IMR-90 (cell line): ENCODE measurements at regions not wholly inside any gene's neighbourhood (a gene's known extent, or its start where the extent isn't known, plus 50 kb on each side); places are given as distances from the start of the nearest gene placed in this dataset.

ENCODE experiments used
- ATAC-seq: fragments of 200-7000 bp; cut with Tn5 transposase; 2 replicates; pipeline ENCODE4 v1.9.1; 2020; ENCODE audit warnings: low read depth, mild to moderate bottlenecking, moderate library complexity
- BruUV-seq: library from RNA; stranded (reverse); fragments of 400-500 nt; replicated peaks from 2 replicates; lab custom pipeline; 2021; lab: Mats Ljungman, UMichigan
- CTCF ChIA-PET: fragments of 300-600 bp; formaldehyde crosslinking; extraction: SDS; loops from one replicate; lab custom pipeline; 2021; ENCODE audit warnings: antibody characterized with exemption; lab: Yijun Ruan, JAX
- POLR2A ChIA-PET: fragments of 300-600 bp; sonication (Branson Sonifier 250); formaldehyde crosslinking; loops from one replicate; lab custom pipeline; 2022; ENCODE audit warnings: antibody characterized with exemption; ENCODE audit not compliant: unreplicated experiment; lab: Charles Lee
- DNase-seq: peaks from one replicate; pipeline ENCODE4 v3.0.0; 2013
- H2AFZ ChIP-seq: replicated peaks from 2 replicates; pipeline ENCODE3; 2013; ENCODE audit warnings: low read length, mild to moderate bottlenecking; ENCODE audit not compliant: poor library complexity
- H2AK5ac ChIP-seq: 2 replicates; pipeline ENCODE4 v1.6.1; 2013; ENCODE audit warnings: low read depth, low read length, inconsistent platforms
- H2AK9ac ChIP-seq: replicated peaks from 2 replicates; pipeline ENCODE3; 2013; ENCODE audit warnings: mild to moderate bottlenecking, low read depth, low read length, moderate library complexity; ENCODE audit not compliant: poor library complexity
- H2BK120ac ChIP-seq: 2 replicates; pipeline ENCODE4 v1.6.1; 2013; ENCODE audit warnings: low read depth, low read length, inconsistent platforms
- H2BK15ac ChIP-seq: 3 replicates; pipeline ENCODE4 v1.6.1; 2013; ENCODE audit warnings: low read depth, low read length, inconsistent platforms
- H2BK20ac ChIP-seq: 2 replicates; pipeline ENCODE4 v1.6.1; 2013; ENCODE audit warnings: low read depth, mild to moderate bottlenecking, inconsistent platforms, low read length, moderate library complexity
- H2BK5ac ChIP-seq: 2 replicates; pipeline ENCODE4 v1.6.1; 2013; ENCODE audit warnings: mild to moderate bottlenecking, low read depth, low read length, inconsistent platforms; ENCODE audit not compliant: poor library complexity, severe bottlenecking
- H3K14ac ChIP-seq: replicated peaks from 2 replicates; pipeline ENCODE4 v1.6.1; 2013; ENCODE audit warnings: low read depth, low read length, inconsistent platforms
- H3K18ac ChIP-seq: 2 replicates; pipeline ENCODE4 v1.6.1; 2013; ENCODE audit warnings: low read depth, low read length, control low read depth
- H3K23ac ChIP-seq: 2 replicates; pipeline ENCODE4 v1.6.1; 2013; ENCODE audit warnings: low read depth, low read length, inconsistent platforms
- H3K27ac ChIP-seq: 2 replicates; pipeline ENCODE4 v1.5.1; 2013; ENCODE audit warnings: mild to moderate bottlenecking, control low read depth, low read length; ENCODE audit not compliant: insufficient read depth
- H3K27me3 ChIP-seq: 2 replicates; pipeline ENCODE4 v1.6.1; 2013; ENCODE audit warnings: low read length; ENCODE audit not compliant: control insufficient read depth, insufficient read depth
- H3K36me3 ChIP-seq: 2 replicates; pipeline ENCODE4 v1.6.1; 2013; ENCODE audit warnings: low read length, mixed read lengths; ENCODE audit not compliant: control insufficient read depth, insufficient read depth
- H3K4ac ChIP-seq: 2 replicates; pipeline ENCODE4 v1.6.1; 2013; ENCODE audit warnings: low read depth, low read length, inconsistent platforms
- H3K4me1 ChIP-seq: 2 replicates; pipeline ENCODE4 v1.6.1; 2013; ENCODE audit warnings: low read length, mixed read lengths; ENCODE audit not compliant: control insufficient read depth, insufficient read depth
- H3K4me2 ChIP-seq: 2 replicates; pipeline ENCODE4 v1.6.1; 2013; ENCODE audit warnings: low read depth, mild to moderate bottlenecking, control low read depth, low read length, moderate library complexity
- H3K4me3 ChIP-seq: 2 replicates; pipeline ENCODE4 v1.5.1; 2013; ENCODE audit warnings: low read depth, mild to moderate bottlenecking, control low read depth, low read length, moderate library complexity; ENCODE audit not compliant: insufficient read depth
- H3K56ac ChIP-seq: 2 replicates; pipeline ENCODE4 v1.6.1; 2013; ENCODE audit warnings: low read length, inconsistent platforms; ENCODE audit not compliant: insufficient read depth; ENCODE audit errors: extremely low read depth
- H3K79me1 ChIP-seq, 2 experiments: 2 replicates each; pipeline ENCODE4 v1.6.1; 2013; ENCODE audit warnings: low read length in 2 of 2, inconsistent platforms in 1 of 2, low read depth in 1 of 2
- H3K9ac ChIP-seq: 2 replicates; pipeline ENCODE4 v1.6.1; 2013; ENCODE audit warnings: low read depth, low read length, control low read depth
- H3K9me1 ChIP-seq: 2 replicates; pipeline ENCODE4 v1.6.1; 2013; ENCODE audit warnings: low read length, inconsistent platforms; ENCODE audit not compliant: insufficient read depth
- H3K9me3 ChIP-seq: 2 replicates; pipeline ENCODE4 v1.6.1; 2013; ENCODE audit warnings: low read length; ENCODE audit not compliant: control insufficient read depth, insufficient read depth
- H4K20me1 ChIP-seq: 2 replicates; pipeline ENCODE4 v1.6.1; 2013; ENCODE audit warnings: low read length, inconsistent platforms; ENCODE audit not compliant: insufficient read depth
- H4K5ac ChIP-seq: 2 replicates; pipeline ENCODE4 v1.6.1; 2013; ENCODE audit warnings: mild to moderate bottlenecking, low read depth, low read length, control low read depth
- H4K8ac ChIP-seq, 2 experiments: 2 replicates each; pipeline ENCODE4 v1.6.1; 2013; ENCODE audit warnings: low read depth in 2 of 2, low read length in 2 of 2, control low read depth in 1 of 2, inconsistent platforms in 1 of 2
- H4K91ac ChIP-seq: 2 replicates; pipeline ENCODE4 v1.6.1; 2013; ENCODE audit warnings: low read depth, low read length, inconsistent platforms; ENCODE audit not compliant: insufficient read depth
- BHLHE40 ChIP-seq: fragments of 150-350 bp; IDR thresholded peaks from 2 replicates; pipeline ENCODE4 v1.6.1; 2016; ENCODE audit warnings: mild to moderate bottlenecking, low read depth, low read length
- CHD1 ChIP-seq: IDR thresholded peaks from 2 replicates; pipeline ENCODE4 v1.6.1; 2012; ENCODE audit warnings: low read depth, low read length, improper control_type of control experiment
- FOS ChIP-seq: fragments of 150-350 bp; IDR thresholded peaks from 2 replicates; pipeline ENCODE4 v1.6.1; 2016; ENCODE audit warnings: low read depth, low read length
- MAFK ChIP-seq: IDR thresholded peaks from 2 replicates; pipeline ENCODE4 v1.6.1; 2012; ENCODE audit warnings: low read depth, low read length, improper control_type of control experiment
- MAZ ChIP-seq: IDR thresholded peaks from 2 replicates; pipeline ENCODE4 v1.6.1; 2012; ENCODE audit warnings: low read depth, mild to moderate bottlenecking, low read length, improper control_type of control experiment, moderate library complexity, borderline replicate concordance
- MXI1 ChIP-seq: IDR thresholded peaks from 2 replicates; pipeline ENCODE4 v1.6.1; 2012; ENCODE audit warnings: low read depth, mild to moderate bottlenecking, low read length, moderate library complexity, borderline replicate concordance
- NFE2L2 ChIP-seq: fragments of 150-350 bp; IDR thresholded peaks from 2 replicates; pipeline ENCODE4 v1.6.1; 2016; ENCODE audit warnings: low read depth, mild to moderate bottlenecking, low read length
- POLR2A ChIP-seq: IDR thresholded peaks from 2 replicates; pipeline ENCODE4 v1.6.1; 2012; ENCODE audit warnings: mild to moderate bottlenecking, low read depth, low read length
- RAD21 ChIP-seq: IDR thresholded peaks from 2 replicates; pipeline ENCODE4 v1.6.1; 2012; ENCODE audit warnings: low read length, improper control_type of control experiment
- RCOR1 ChIP-seq: IDR thresholded peaks from 2 replicates; pipeline ENCODE4 v1.6.1; 2012; ENCODE audit warnings: mild to moderate bottlenecking, low read length, improper control_type of control experiment; ENCODE audit not compliant: insufficient replicate concordance
- RFX5 ChIP-seq: IDR thresholded peaks from 2 replicates; pipeline ENCODE4 v1.8.0; 2012; ENCODE audit warnings: low read depth, mild to moderate bottlenecking, low read length, moderate library complexity
- SMC3 ChIP-seq: fragments of 150-350 bp; IDR thresholded peaks from 2 replicates; pipeline ENCODE4 v1.6.1; 2016; ENCODE audit warnings: low read depth, mild to moderate bottlenecking, antibody characterized with exemption, low read length, moderate library complexity
- WGBS, 2 experiments: methylation state at CpG; one replicate each; pipeline versions ENCODE4 v1.1.5 to v1.1.7; 2013; ENCODE audit warnings: missing lambda C conversion rate in 2 of 2; ENCODE audit not compliant: insufficient read length in 1 of 2; ENCODE audit errors: extremely low coverage in 2 of 2; 5-methylcytosine and 5-hydroxymethylcytosine counted together
- dilution Hi-C: fragments of 300-500 bp; cut with HindIII; formaldehyde crosslinking; loops from one replicate; pipeline ENCODE4 v1.14.3; 2018; ENCODE audit warnings: low sequenced_read_pairs; ENCODE audit not compliant: unreplicated experiment
- in situ Hi-C: fragments of 300-500 bp; cut with MboI; formaldehyde crosslinking; loops from 3 replicates; pipeline ENCODE4 v1.14.3; 2019; ENCODE audit warnings: low sequenced_read_pairs, inconsistent platforms, mixed read lengths
- intact Hi-C: fragments of 100-400 bp; cut with micrococcal nuclease; formaldehyde crosslinking; loops from 2 replicates; pipeline ENCODE4 v1.10.0; 2022
- TF ChIP-seq, protein P1 (sequence below): fragments of 150-350 bp; IDR thresholded peaks from 2 replicates; pipeline ENCODE4 v1.6.1; 2017; ENCODE audit warnings: mild to moderate bottlenecking, antibody characterized with exemption, low read length, low read depth
- TF ChIP-seq, protein P2 (sequence below): conservative IDR thresholded peaks from 2 replicates; pipeline ENCODE4 v1.5.1; 2012; ENCODE audit warnings: mild to moderate bottlenecking, low read depth, low read length, improper control_type of control experiment

DNA sequence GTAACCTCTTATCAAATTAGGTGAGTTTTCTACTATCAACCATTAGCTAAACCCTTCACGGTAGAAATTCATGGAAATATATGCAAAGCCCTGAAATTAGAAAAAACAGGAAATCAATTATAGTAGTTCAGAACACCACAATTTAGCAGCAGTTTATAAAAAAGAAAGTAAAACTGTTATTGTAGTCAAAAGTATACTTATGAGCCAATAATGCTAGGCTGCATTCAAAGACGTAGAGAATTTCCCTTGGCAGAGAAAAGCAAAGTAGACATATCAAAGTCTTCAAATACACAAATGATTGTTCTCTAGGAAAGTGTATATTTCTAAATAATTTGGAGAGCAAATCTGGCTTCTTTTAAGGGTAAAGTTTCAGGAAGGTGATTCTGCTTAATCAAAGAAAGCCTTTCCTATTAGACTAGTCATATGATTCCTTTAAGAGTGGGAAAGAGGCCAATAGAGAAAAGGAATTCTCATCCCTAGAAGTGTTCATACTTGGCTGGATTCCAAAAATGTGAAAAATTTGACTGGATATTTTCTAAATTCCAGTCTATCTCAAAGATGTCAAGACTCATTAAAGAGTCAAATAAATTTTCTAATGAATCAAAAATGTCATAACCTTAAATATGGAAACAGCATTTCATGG is 185.5 kb downstream of the SMC2 start (continued):
- no peak for TF ChIP-seq CHD1
- TF ChIP-seq MAFK, result no peak
- TF ChIP-seq, protein P1, sequence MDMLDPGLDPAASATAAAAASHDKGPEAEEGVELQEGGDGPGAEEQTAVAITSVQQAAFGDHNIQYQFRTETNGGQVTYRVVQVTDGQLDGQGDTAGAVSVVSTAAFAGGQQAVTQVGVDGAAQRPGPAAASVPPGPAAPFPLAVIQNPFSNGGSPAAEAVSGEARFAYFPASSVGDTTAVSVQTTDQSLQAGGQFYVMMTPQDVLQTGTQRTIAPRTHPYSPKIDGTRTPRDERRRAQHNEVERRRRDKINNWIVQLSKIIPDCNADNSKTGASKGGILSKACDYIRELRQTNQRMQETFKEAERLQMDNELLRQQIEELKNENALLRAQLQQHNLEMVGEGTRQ, result no peak
- no peak for TF ChIP-seq POLR2A
- no peak for TF ChIP-seq RFX5

DNA sequence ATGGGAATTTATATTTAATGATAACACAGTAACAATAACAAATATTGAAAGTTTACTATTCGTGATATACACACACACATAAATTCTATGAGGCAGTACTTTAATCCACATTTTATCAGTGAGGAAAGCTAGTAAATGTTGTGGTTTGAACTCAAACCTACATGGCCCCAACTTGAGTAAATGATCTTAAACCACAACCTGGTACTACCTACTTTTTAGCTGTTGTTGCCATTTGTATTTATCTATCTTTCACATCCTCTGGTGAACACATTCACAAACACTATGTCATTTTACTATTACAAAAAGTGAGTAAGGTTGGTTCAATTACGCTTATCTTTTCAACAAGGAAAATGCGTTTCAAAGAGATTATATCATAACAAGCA is 186.1 kb downstream of the SMC2 start:
- Histone ChIP-seq H4K91ac (no peak overlapping the region), H2AK9ac (no peak overlapping the region), H3K4me1 (no peaks in the 10 kb centered on the region), H3K4me2 (no peak overlapping the region), H3K4ac (no peak overlapping the region), H2AFZ (no peak overlapping the region), H3K18ac (no peak overlapping the region), H3K27me3 (no peaks in the 10 kb centered on the region), H3K9ac (no peak overlapping the region), H3K9me1 (no peaks in the 10 kb centered on the region), H3K79me1 (no peaks in the 10 kb centered on the region), H4K8ac (no peak overlapping the region), H3K27ac (no peak overlapping the region), H3K23ac (no peak overlapping the region), H4K5ac (no peak overlapping the region), H2BK120ac (no peak overlapping the region), H3K14ac (no peak overlapping the region), H3K36me3 (no peaks in the 10 kb centered on the region), H2BK20ac (no peak overlapping the region), H2BK5ac (no peak overlapping the region), H2BK15ac (no peak overlapping the region), H3K56ac (no peak overlapping the region), H4K20me1 (no peaks in the 10 kb centered on the region), H2AK5ac (no peak overlapping the region), H3K9me3 (peaks cover 4% of the 10 kb centered on the region), H3K4me3 (no peak overlapping the region)
- no CpG with 5 or more reads among the region's 3 CpGs for WGBS, 2 experiments
- in situ Hi-C loops (no loop called here), intact Hi-C loops (no loop called here), dilution Hi-C loops (no loop called here)
- no TSS peak for BruUV-seq
- ATAC-seq, result no peak
- CTCF ChIA-PET, result no interaction called here
- POLR2A ChIA-PET, result no interaction called here
- DNase-seq, result no peak
- no peak for TF ChIP-seq RFX5
- TF ChIP-seq MAFK, result no peak
- TF ChIP-seq NFE2L2, result no peak
- no peak for TF ChIP-seq FOS
- TF ChIP-seq MAZ, result no peak
- no peak for TF ChIP-seq MXI1
- TF ChIP-seq POLR2A, result no peak
- no peak for TF ChIP-seq RAD21
- no peak for TF ChIP-seq BHLHE40
- TF ChIP-seq SMC3, result no peak
- TF ChIP-seq, protein P2, sequence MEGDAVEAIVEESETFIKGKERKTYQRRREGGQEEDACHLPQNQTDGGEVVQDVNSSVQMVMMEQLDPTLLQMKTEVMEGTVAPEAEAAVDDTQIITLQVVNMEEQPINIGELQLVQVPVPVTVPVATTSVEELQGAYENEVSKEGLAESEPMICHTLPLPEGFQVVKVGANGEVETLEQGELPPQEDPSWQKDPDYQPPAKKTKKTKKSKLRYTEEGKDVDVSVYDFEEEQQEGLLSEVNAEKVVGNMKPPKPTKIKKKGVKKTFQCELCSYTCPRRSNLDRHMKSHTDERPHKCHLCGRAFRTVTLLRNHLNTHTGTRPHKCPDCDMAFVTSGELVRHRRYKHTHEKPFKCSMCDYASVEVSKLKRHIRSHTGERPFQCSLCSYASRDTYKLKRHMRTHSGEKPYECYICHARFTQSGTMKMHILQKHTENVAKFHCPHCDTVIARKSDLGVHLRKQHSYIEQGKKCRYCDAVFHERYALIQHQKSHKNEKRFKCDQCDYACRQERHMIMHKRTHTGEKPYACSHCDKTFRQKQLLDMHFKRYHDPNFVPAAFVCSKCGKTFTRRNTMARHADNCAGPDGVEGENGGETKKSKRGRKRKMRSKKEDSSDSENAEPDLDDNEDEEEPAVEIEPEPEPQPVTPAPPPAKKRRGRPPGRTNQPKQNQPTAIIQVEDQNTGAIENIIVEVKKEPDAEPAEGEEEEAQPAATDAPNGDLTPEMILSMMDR, result no peak
- TF ChIP-seq RCOR1, result no peak
- no peak for TF ChIP-seq CHD1
